Panc1 (cell line): ENCODE measurements at regions not wholly inside any gene's neighbourhood (a gene's known extent, or its start where the extent isn't known, plus 50 kb on each side); places are given as distances from the start of the nearest gene placed in this dataset.

Source experiments
- POLR2AphosphoS5 ChIP-seq: IDR thresholded peaks from 2 replicates; pipeline ENCODE4 v1.6.1; 2012; ENCODE audit warnings: mild to moderate bottlenecking, low read depth, low read length, moderate library complexity
- SIN3A ChIP-seq: IDR thresholded peaks from 2 replicates; pipeline ENCODE4 v1.6.1; 2012; ENCODE audit warnings: low read depth, mild to moderate bottlenecking, low read length, moderate library complexity, borderline replicate concordance; ENCODE audit not compliant: insufficient read depth
- TF ChIP-seq, protein P1 (sequence below): fragments of 450-650 bp; IDR thresholded peaks from 2 replicates; pipeline ENCODE4 v1.5.1; 2017; ENCODE audit warnings: mild to moderate bottlenecking
- TF ChIP-seq, protein P2 (sequence below), 2 experiments: IDR thresholded peaks; 2 replicates each; pipeline ENCODE4 v1.6.1; 2011 to 2012; ENCODE audit warnings: low read depth in 2 of 2, control low read depth in 1 of 2, low read length in 1 of 2, mild to moderate bottlenecking in 1 of 2, moderate library complexity in 1 of 2; ENCODE audit not compliant: insufficient read depth in 1 of 2

DNA sequence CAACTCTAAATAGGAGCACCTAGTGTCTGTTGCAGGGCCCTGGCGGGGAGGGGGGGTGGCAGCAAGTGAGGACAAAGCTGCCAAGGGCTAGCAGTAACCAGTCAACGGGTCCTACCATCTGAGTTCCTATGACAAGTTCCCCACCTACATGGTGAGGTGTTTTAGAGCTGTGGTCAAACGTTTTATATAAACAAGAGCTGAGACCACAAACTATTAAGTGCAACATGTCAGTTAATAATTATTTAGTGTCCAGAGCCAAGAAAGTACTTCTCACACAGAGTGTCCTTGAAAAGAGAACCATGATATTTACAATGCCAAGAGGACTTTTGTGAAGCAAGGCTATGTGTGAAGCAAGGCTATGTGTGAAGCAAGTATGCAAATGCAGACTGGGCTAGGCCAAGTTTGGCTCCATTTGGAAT lies 434.7 kb downstream of the TNS3 start:
- TF ChIP-seq, protein P1, sequence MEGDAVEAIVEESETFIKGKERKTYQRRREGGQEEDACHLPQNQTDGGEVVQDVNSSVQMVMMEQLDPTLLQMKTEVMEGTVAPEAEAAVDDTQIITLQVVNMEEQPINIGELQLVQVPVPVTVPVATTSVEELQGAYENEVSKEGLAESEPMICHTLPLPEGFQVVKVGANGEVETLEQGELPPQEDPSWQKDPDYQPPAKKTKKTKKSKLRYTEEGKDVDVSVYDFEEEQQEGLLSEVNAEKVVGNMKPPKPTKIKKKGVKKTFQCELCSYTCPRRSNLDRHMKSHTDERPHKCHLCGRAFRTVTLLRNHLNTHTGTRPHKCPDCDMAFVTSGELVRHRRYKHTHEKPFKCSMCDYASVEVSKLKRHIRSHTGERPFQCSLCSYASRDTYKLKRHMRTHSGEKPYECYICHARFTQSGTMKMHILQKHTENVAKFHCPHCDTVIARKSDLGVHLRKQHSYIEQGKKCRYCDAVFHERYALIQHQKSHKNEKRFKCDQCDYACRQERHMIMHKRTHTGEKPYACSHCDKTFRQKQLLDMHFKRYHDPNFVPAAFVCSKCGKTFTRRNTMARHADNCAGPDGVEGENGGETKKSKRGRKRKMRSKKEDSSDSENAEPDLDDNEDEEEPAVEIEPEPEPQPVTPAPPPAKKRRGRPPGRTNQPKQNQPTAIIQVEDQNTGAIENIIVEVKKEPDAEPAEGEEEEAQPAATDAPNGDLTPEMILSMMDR = no peak
- TF ChIP-seq SIN3A = no peak
- TF ChIP-seq POLR2AphosphoS5 = no peak
- TF ChIP-seq, protein P2, sequence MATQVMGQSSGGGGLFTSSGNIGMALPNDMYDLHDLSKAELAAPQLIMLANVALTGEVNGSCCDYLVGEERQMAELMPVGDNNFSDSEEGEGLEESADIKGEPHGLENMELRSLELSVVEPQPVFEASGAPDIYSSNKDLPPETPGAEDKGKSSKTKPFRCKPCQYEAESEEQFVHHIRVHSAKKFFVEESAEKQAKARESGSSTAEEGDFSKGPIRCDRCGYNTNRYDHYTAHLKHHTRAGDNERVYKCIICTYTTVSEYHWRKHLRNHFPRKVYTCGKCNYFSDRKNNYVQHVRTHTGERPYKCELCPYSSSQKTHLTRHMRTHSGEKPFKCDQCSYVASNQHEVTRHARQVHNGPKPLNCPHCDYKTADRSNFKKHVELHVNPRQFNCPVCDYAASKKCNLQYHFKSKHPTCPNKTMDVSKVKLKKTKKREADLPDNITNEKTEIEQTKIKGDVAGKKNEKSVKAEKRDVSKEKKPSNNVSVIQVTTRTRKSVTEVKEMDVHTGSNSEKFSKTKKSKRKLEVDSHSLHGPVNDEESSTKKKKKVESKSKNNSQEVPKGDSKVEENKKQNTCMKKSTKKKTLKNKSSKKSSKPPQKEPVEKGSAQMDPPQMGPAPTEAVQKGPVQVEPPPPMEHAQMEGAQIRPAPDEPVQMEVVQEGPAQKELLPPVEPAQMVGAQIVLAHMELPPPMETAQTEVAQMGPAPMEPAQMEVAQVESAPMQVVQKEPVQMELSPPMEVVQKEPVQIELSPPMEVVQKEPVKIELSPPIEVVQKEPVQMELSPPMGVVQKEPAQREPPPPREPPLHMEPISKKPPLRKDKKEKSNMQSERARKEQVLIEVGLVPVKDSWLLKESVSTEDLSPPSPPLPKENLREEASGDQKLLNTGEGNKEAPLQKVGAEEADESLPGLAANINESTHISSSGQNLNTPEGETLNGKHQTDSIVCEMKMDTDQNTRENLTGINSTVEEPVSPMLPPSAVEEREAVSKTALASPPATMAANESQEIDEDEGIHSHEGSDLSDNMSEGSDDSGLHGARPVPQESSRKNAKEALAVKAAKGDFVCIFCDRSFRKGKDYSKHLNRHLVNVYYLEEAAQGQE (IDR thresholded peaks at IDR 0.05; ENCODE audit: insufficient read depth in 1 of 2, low read depth in 2 of 2, low read length in 1 of 2) = no peak
